ENCODE measurements at regions not wholly inside any gene's neighbourhood (a gene's known extent, or its start where the extent isn't known, plus 50 kb on each side); places are given as distances from the start of the nearest gene placed in this dataset.

GRCh38 chr21:35893156-35893555 lies 167.2 kb downstream of the SETD4 start:
- CTCF ChIA-PET, result interaction anchor here (1.3 kb wide), 1 partner anchor 47 kb away, joined by 3 read pairs; no protein-coding TSS in a partner anchor
- TF ChIP-seq ZNF221 (tag by site-specific recombination; IDR thresholded peaks at IDR 0.05; ENCODE audit: borderline replicate concordance), result no peak
- Histone ChIP-seq H3K9me3 (ENCODE audit: control insufficient read depth, insufficient read depth, low read depth, low read length) (no peaks in the 10 kb centered on the region), H3K36me3 (ENCODE audit: control insufficient read depth in 2 of 2, insufficient read depth in 1 of 2, low read length in 2 of 2) (no peaks in the 10 kb centered on the region), H3K4me3 (ENCODE audit: low read depth, low read length) (no peak overlapping the region), H3K4me1 (ENCODE audit: control insufficient read depth, insufficient read depth, low read length) (no peaks in the 10 kb centered on the region), H3K27ac (ENCODE audit: extremely low read depth, low read depth, low read length) (no peak overlapping the region)
- POLR2A ChIA-PET, result no interaction called here

- ChIA-PET POLR2A (no interaction called here), CTCF (interaction anchor here (0.6 kb wide), 1 partner anchor 468 kb away, joined by 3 read pairs; no protein-coding TSS in a partner anchor)
- Histone ChIP-seq H3K4me3 (ENCODE audit: low read depth, low read length) (no peak overlapping the region), H3K36me3 (ENCODE audit: control insufficient read depth in 2 of 2, insufficient read depth in 1 of 2, low read length in 2 of 2) (no peaks in the 10 kb centered on the region), H3K9me3 (ENCODE audit: control insufficient read depth, insufficient read depth, low read depth, low read length) (no peaks in the 10 kb centered on the region), H3K4me1 (ENCODE audit: control insufficient read depth, insufficient read depth, low read length) (no peaks in the 10 kb centered on the region), H3K27ac (ENCODE audit: extremely low read depth, low read depth, low read length) (no peak overlapping the region)
- TF ChIP-seq KLF17 (tag by site-specific recombination; IDR thresholded peaks at IDR 0.05) (no peak), ZNF155 (tag by site-specific recombination; IDR thresholded peaks at IDR 0.05) (no peak)
Observed at GRCh38 chr21:35886887-35887286, 173.4 kb downstream of the SETD4 start.

GRCh38 chr21:35885942-35886541 lies 174.3 kb downstream of the SETD4 start:
- H3K4me3 ChIP-seq (ENCODE audit: low read depth, low read length), result no peak overlapping the region
- CTCF ChIA-PET, result interaction anchor here (0.6 kb wide), 1 partner anchor 361 kb away, joined by 3 read pairs; no protein-coding TSS in a partner anchor
- no peaks in the 10 kb centered on the region for H3K4me1 ChIP-seq (ENCODE audit: control insufficient read depth, insufficient read depth, low read length)
- POLR2A ChIA-PET, result no interaction called here
- H3K27ac ChIP-seq (ENCODE audit: extremely low read depth, low read depth, low read length), result no peak overlapping the region
- TF ChIP-seq ZNF10 (tag by site-specific recombination; IDR thresholded peaks at IDR 0.05) (no peak), ZNF404 (tag by site-specific recombination; IDR thresholded peaks at IDR 0.05) (no peak)
- H3K36me3 ChIP-seq (ENCODE audit: control insufficient read depth in 2 of 2, insufficient read depth in 1 of 2, low read length in 2 of 2), result no peaks in the 10 kb centered on the region
- no peaks in the 10 kb centered on the region for H3K9me3 ChIP-seq (ENCODE audit: control insufficient read depth, insufficient read depth, low read depth, low read length)

- Histone ChIP-seq H3K27ac (ENCODE audit: extremely low read depth, low read depth, low read length) (no peak overlapping the region), H3K4me3 (ENCODE audit: low read depth, low read length) (no peak overlapping the region), H3K4me1 (ENCODE audit: control insufficient read depth, insufficient read depth, low read length) (no peaks in the 10 kb centered on the region), H3K9me3 (ENCODE audit: control insufficient read depth, insufficient read depth, low read depth, low read length) (no peaks in the 10 kb centered on the region), H3K36me3 (ENCODE audit: control insufficient read depth in 2 of 2, insufficient read depth in 1 of 2, low read length in 2 of 2) (no peaks in the 10 kb centered on the region)
- ChIA-PET CTCF (no interaction called here), POLR2A (no interaction called here)
- TF ChIP-seq ZNF24 (tag by site-specific recombination; IDR thresholded peaks at IDR 0.05), result no peak
- no peak for TF ChIP-seq ZNF626 (tag by site-specific recombination; IDR thresholded peaks at IDR 0.05)
- no peak for TF ChIP-seq SALL2 (tag by site-specific recombination; IDR thresholded peaks at IDR 0.05; ENCODE audit: borderline replicate concordance)
- TF ChIP-seq ZFP37 (tag by site-specific recombination; IDR thresholded peaks at IDR 0.05), result no peak
- TF ChIP-seq PRDM1 (tag by site-specific recombination; IDR thresholded peaks at IDR 0.05), result no peak
- TF ChIP-seq ZNF341 (tag by site-specific recombination; IDR thresholded peaks at IDR 0.05; ENCODE audit: low read depth), result no peak
- TF ChIP-seq ZNF350 (tag by site-specific recombination; IDR thresholded peaks at IDR 0.05), result no peak
- TF ChIP-seq ZNF239 (tag by site-specific recombination; IDR thresholded peaks at IDR 0.05), result no peak
- no peak for TF ChIP-seq ZBTB11 (tag by site-specific recombination; conservative IDR thresholded peaks at IDR 0.05; ENCODE audit: low read depth)
- TF ChIP-seq ZNF692 (tag by site-specific recombination; IDR thresholded peaks at IDR 0.05), result no peak
- TF ChIP-seq ZNF580 (tag by site-specific recombination; IDR thresholded peaks at IDR 0.05), result no peak
- TF ChIP-seq ZNF280C (tag by site-specific recombination; IDR thresholded peaks at IDR 0.05), result no peak
- no peak for TF ChIP-seq OVOL3 (tag by site-specific recombination; IDR thresholded peaks at IDR 0.05)
Observed at GRCh38 chr21:35882791-35883240, 177.5 kb downstream of the SETD4 start.

Measured in HEK293 (cell line).